Fibroblast of upper back skin (primary cell): ENCODE measurements at regions not wholly inside any gene's neighbourhood (a gene's known extent, or its start where the extent isn't known, plus 50 kb on each side); places are given as distances from the start of the nearest gene placed in this dataset.
"Not testable (repeated sequence)": the region's sequence is repeated elsewhere in the genome, so short reads cannot be mapped to it uniquely, and the experiment has no call there.

Experiments
- DNase-seq: peaks from one replicate; pipeline ENCODE4 v3.0.0-alpha.2; 2013

GRCh38 chrX:3181846-3182245, 140.6 kb downstream of the ARSF start:
- peak; percentile 54 for DNase-seq

DNA sequence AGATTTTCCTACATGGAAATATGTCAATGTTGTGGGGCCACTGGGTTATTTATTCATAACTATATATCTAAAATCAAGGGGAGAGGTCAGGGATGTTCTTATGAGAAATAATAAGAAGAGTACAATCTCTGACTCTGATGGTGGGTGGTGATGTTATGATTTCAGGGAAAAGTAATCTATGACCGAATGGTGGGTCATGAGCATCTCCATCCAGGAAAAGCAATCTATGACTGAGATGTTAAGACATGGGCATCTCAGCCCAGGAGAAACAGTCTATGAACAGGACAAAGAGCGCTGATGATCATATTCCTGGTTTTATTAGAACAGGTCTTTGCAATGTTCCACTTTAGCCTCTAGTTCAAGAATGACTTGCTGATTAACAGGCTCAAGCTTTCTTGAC, 137.1 kb downstream of the ARSF start:
- DNase-seq: no peak

GRCh38 chrX:3177851-3178250, 136.6 kb downstream of the ARSF start:
- DNase-seq: no peak

- DNase-seq: peak; percentile 84
Observed at GRCh38 chrX:3176439-3176820, 135.2 kb downstream of the ARSF start.

DNA sequence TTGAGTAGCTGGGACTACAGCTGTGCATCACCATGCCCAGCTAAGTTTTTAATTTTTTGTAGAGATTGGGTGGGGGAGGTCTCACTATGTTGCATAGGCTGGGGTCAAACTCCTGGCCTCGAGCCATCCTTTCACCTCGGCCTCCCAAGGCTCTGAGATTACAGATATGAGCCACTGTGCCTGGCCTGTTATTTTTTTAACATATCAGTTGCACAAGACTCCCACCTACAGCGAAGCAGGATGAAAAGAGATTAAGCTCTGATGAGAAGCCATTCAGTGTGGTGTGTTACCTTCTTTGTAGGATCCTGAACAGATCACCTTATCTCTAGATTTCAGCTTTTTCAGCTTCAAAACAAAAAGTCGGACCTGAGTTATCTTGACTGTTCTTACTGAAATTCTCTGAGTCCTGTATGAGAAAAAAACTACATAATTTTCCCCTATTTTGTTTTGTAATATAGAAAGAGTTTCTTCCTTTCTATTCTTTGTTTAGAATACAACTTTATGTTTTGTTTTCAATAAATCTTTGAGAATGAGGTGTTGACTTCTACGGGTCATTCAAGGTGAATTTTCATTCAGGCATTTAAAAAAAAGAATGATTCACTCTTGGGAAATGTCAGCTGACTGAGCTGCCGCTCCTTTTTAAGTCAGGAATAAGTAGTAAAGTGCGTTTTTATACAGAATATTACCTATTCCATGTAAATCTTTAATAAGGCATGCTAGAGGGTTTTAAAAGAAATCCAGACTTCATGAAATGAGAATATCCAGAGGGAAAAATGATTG, 134.6 kb downstream of the ARSF start:
- peak; percentile 55 for DNase-seq

GRCh38 chrX:3172156-3172555, 130.9 kb downstream of the ARSF start:
- not testable (repeated sequence) for DNase-seq

GRCh38 chrX:3169421-3169820, 128.2 kb downstream of the ARSF start:
- DNase-seq: no peak

DNA sequence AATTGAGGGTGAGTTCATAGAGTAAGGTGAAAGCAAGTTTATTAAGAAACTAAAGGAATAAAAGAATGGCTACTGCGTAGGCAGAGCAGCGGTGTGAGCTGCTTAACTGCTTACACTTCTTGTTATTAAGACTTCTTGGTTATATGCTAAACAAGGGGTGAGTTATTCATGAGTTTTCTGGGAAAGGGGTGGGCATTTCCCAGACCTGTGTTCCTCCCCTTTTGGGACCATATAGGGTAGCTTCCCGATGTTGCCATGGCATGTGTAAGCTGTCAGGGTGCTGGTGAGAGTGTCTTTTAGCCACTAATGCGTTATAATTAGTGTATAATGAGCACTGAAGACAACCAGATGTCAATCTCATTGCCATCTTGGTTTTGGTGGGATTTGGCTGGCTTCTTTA, 126.5 kb downstream of the ARSF start:
- no peak for DNase-seq

DNA sequence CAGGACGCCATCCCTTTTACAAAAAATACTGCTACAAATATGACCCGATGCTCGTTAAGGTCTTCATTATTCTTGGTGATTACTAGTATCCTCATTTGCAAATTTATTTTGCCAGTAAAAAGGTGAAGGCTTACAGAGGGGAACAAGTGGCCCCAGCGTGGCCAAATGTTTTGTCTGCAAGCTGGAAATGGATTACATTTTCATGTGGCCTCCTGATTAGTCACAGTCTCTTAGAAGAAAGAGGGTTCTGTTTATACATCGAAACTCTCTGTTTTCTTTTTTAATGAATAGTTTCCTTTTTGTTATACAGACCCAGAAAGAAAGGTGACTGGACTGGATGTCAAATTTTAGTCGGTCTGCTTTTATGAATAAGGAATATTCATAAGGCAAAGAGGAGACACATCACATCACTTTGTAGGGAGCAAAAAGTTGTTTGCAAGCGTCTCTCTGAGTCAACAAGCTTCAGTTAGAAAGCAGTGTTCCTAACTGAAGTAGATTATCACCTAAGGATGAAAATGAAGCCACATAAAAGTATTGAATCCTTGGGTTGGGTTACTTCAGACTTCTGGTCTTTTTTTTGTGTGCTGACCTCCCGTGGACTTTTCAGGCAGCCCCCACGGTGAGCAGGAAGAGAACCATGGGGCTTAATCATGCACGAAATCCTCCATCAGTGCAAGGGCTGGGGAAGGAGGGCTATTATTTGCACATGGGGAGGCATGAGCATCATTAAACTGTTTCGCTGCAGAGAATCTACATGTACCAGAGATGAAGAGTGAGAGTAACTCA, 125.6 kb downstream of the ARSF start:
- DNase-seq: no peak

GRCh38 chrX:3165808-3166207, 124.5 kb downstream of the ARSF start:
- DNase-seq: no peak
